Ovary (tissue), 7 donors: ENCODE measurements at regions not wholly inside any gene's neighbourhood (a gene's known extent, or its start where the extent isn't known, plus 50 kb on each side); places are given as distances from the start of the nearest gene placed in this dataset.
"Not testable (repeated sequence)": the region's sequence is repeated elsewhere in the genome, so short reads cannot be mapped to it uniquely, and the experiment has no call there.

Experiments used
- DNase-seq, 5 donors: peaks; one replicate each; pipeline ENCODE4 v3.0.0-alpha.2; 2019 to 2020
- H3K27ac ChIP-seq, 2 donors: fragments of 200-600 bp; one replicate each; pipeline versions ENCODE4 v1.5.1 to v1.8.0; 2019 to 2022
- H3K27me3 ChIP-seq: fragments of 200-600 bp; one replicate; pipeline ENCODE4 v1.8.0; 2022
- H3K36me3 ChIP-seq: fragments of 200-600 bp; sonication (generic); one replicate; pipeline ENCODE4 v1.5.1; 2019
- H3K4me1 ChIP-seq: one replicate; pipeline ENCODE4 v1.8.1; 2013; ENCODE audit warnings: mild to moderate bottlenecking, moderate library complexity; ENCODE audit not compliant: insufficient read depth
- H3K4me3 ChIP-seq: fragments of 200-600 bp; sonication (generic); one replicate; pipeline ENCODE4 v1.5.1; 2017
- H3K9me3 ChIP-seq, 2 donors: fragments of 200-600 bp in 1 of 2; sonication (generic) in 1 of 2; one replicate each; pipeline versions ENCODE4 v1.5.1 to v1.8.1; 2013 to 2019; ENCODE audit warnings: mild to moderate bottlenecking in 1 of 2, moderate library complexity in 1 of 2
- CTCF ChIP-seq, 3 donors: fragments of 450-650 bp in 2 of 3; fragments of 200-600 bp in 1 of 3; IDR thresholded peaks; one replicate each; pipeline versions ENCODE4 v1.5.1 to v1.8.0; 2016 to 2022; ENCODE audit warnings: antibody characterized with exemption in 3 of 3, mild to moderate bottlenecking in 1 of 3
- EP300 ChIP-seq: sonication (generic); formaldehyde crosslinking; IDR thresholded peaks from one replicate; pipeline ENCODE4 v1.6.1; 2017; ENCODE audit warnings: antibody characterized with exemption
- POLR2A ChIP-seq: fragments of 450-650 bp; IDR thresholded peaks from one replicate; pipeline ENCODE4 v1.6.1; 2017; ENCODE audit warnings: antibody characterized with exemption, mild to moderate bottlenecking, moderate library complexity
- WGBS, 3 donors: extraction: QIAGEN DNeasy Blood & Tissue Kit in 1 of 3; methylation state at CpG; one replicate each; pipeline versions ENCODE4 v1.1.5 to v1.1.7; 2013 to 2017; 5-methylcytosine and 5-hydroxymethylcytosine counted together
- intact Hi-C, 4 donors: fragments of 100-400 bp; cut with DNase I; formaldehyde crosslinking; loops; one replicate each; pipeline versions ENCODE4 v1.11.0 to v1.15.1; 2022 to 2023
- donor health status: DM: no; HTN: no; CAD: no; lungs with moderate emphysema.
- donor health status: DM: no; HTN: no; CAD: no.
- donor health status: Bipolar disorder and iron deficiency.
- donor health status: DM: no; HTN: no; CAD: no.
- donor health status: DM: yes; HTN: yes; CAD: no.

DNA sequence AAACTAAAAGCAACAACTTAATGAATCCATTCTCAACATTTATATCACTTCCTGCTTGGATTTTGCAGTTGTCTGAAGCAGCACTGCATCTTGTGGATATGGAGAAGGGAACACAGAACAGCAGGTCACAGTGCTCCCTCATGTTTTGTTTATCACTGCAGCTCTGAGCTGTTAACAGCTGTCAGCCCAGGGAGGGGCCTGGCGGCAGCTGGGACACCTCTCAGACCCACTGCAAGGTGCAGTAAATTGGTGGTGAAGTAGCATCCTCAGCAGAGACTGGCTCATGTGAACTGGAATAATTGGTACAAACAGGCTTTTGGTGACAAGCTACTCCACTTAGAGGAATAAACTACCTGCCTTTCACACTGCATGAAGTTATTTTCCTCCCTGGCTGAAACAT is 170.4 kb downstream of the LIG4 start:
- Histone ChIP-seq H3K27ac (no peak overlapping the region), H3K27me3 (no peaks in the 10 kb centered on the region), H3K36me3 (no peaks in the 10 kb centered on the region), H3K9me3 (no peaks in the 10 kb centered on the region), H3K4me1 (no peaks in the 10 kb centered on the region), H3K4me3 (no peak overlapping the region)
- DNase-seq: no peak
- intact Hi-C loops: no loop called here
- no peak for TF ChIP-seq CTCF (IDR thresholded peaks at IDR 0.05)
- TF ChIP-seq EP300: no peak
- no peak for TF ChIP-seq POLR2A
- 0 to 9% (median 6%) methylated on average over 1 of the region's 1 CpG for WGBS, 3 donors

DNA sequence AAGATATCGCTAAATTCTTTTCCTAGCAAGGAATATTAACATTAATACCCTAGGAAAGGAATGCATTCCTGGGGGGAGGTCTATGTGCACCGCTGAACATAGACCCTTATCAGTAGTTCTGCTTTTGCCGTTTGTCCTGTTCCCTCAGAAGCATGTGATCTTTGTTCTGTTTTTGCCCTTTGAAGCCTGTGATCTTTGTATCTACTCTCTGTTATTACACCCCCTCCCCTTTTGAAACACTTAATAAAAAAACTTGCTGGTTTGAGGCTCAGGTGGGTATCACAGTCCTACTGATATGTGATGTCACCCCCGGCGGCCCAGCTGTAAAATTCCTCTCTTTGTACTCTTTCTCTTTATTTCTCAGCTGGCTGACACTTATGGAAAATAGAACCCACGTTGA is 172.5 kb downstream of the LIG4 start:
- H3K36me3 ChIP-seq, H3K9me3 ChIP-seq, intact Hi-C loops, H3K4me3 ChIP-seq, H3K27me3 ChIP-seq, DNase-seq, H3K27ac ChIP-seq, H3K4me1 ChIP-seq: not testable (repeated sequence)
- 47 to 69% (median 53%) methylated on average over 6 of the region's 6 CpGs for WGBS, 3 donors

- TF ChIP-seq POLR2A (no peak), EP300 (no peak), CTCF (IDR thresholded peaks at IDR 0.05) (no peak)
- WGBS, 3 donors: 12 to 28% (median 14%) methylated on average over 1 of the region's 1 CpG
- no peak for DNase-seq
- intact Hi-C loops: no loop called here
- H3K4me3 ChIP-seq: no peak overlapping the region
- H3K36me3 ChIP-seq: no peaks in the 10 kb centered on the region
- H3K4me1 ChIP-seq: no peaks in the 10 kb centered on the region
- H3K9me3 ChIP-seq: no peaks in the 10 kb centered on the region
- H3K27ac ChIP-seq: no peak overlapping the region
- H3K27me3 ChIP-seq: no peaks in the 10 kb centered on the region
These were observed 178.0 kb downstream of the LIG4 start for GRCh38 chr13:108037348-108037747.

GRCh38 chr13:108036411-108036932 is 178.9 kb downstream of the LIG4 start:
- Histone ChIP-seq H3K4me1 (no peaks in the 10 kb centered on the region), H3K27ac (no peak overlapping the region), H3K27me3 (no peaks in the 10 kb centered on the region), H3K4me3 (no peak overlapping the region), H3K9me3 (no peaks in the 10 kb centered on the region), H3K36me3 (no peaks in the 10 kb centered on the region)
- 57 to 64% (median 62%) methylated on average over 4 of the region's 4 CpGs for whole genome bisulfite sequencing, 3 donors
- intact Hi-C loops: no loop called here
- DNase-seq: no peak
- no peak for TF ChIP-seq CTCF (IDR thresholded peaks at IDR 0.05)
- no peak for TF ChIP-seq EP300
- no peak for TF ChIP-seq POLR2A

DNA sequence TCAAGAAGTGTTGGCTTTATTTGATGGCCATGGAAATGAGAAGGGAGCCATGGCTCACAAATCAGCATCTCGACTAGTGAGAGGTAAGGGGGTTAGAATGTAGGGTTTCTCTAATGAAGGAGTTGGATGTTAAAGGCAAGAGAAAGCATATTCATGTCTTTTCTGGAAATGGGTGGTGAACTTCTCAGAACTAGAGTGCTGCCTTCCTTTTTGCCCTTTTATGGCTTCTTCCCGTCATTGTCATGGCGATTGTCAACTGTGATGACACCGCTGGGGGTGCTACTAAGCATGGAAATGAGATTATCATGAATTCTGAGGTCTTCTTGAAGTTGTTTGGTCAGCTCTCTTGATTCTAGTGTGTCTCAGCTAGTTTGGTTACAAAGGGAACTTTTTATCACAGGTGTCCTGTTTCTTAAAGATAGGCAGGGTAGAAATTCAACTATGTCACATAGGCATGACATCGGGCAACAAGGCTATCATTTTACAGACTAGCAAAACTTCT is 180.4 kb downstream of the LIG4 start:
- Histone ChIP-seq H3K36me3 (no peaks in the 10 kb centered on the region), H3K4me3 (no peak overlapping the region), H3K27ac (no peak overlapping the region), H3K27me3 (no peaks in the 10 kb centered on the region), H3K9me3 (no peaks in the 10 kb centered on the region), H3K4me1 (no peaks in the 10 kb centered on the region)
- TF ChIP-seq EP300 (no peak), POLR2A (no peak), CTCF (IDR thresholded peaks at IDR 0.05) (no peak)
- DNase-seq: no peak
- 85 to 89% (median 89%) methylated on average over 5 of the region's 5 CpGs for WGBS, 3 donors
- intact Hi-C loops: no loop called here
